GM12878 (cell line): ENCODE measurements at regions not wholly inside any gene's neighbourhood (a gene's known extent, or its start where the extent isn't known, plus 50 kb on each side); places are given as distances from the start of the nearest gene placed in this dataset.

ENCODE experiments used
- ATAC-seq: fragments of 200-7000 bp; cut with Tn5 transposase; 3 replicates; pipeline ENCODE4 v1.9.1; 2020; ENCODE audit warnings: mild to moderate bottlenecking, moderate library complexity
- BruUV-seq: library from RNA; stranded (reverse); fragments of 400-500 nt; replicated peaks from 2 replicates; lab custom pipeline; 2021; lab: Mats Ljungman, UMichigan
- CTCF ChIA-PET: fragments of 300-600 bp; sonication (Branson Sonifier 250); formaldehyde crosslinking; extraction: SDS; loops from one replicate; lab custom pipeline; 2021; ENCODE audit warnings: inconsistent platforms; lab: Yijun Ruan, JAX
- POLR2A ChIA-PET: fragments of 350-600 bp; formaldehyde crosslinking; extraction: SDS; loops from one replicate; lab custom pipeline; 2021; ENCODE audit warnings: inconsistent platforms; lab: Charles Lee
- RAD21 ChIA-PET: fragments of 300-600 bp; sonication (Branson Sonifier 250); formaldehyde crosslinking; loops from one replicate; lab custom pipeline; 2023; ENCODE audit warnings: antibody characterized with exemption; ENCODE audit not compliant: unreplicated experiment; lab: Charles Lee
- SMC1A ChIA-PET: fragments of 300-600 bp; sonication (Branson Sonifier 250); formaldehyde crosslinking; loops from one replicate; lab custom pipeline; 2023; ENCODE audit not compliant: unreplicated experiment, uncharacterized antibody; lab: Charles Lee
- DNase-seq: peaks from one replicate; pipeline ENCODE4 v3.0.0-alpha.2; 2011; ENCODE audit warnings: low read depth, low spot score
- FAIRE-seq: peaks from 3 replicates; lab custom pipeline; 2011; peaks lifted over from hg19 to GRCh38; lab: Jason Lieb, UNC
- H2AFZ ChIP-seq: 2 replicates; pipeline ENCODE4 v1.6.0; 2011; ENCODE audit warnings: low read depth, low read length, control low read depth; ENCODE audit not compliant: control insufficient read depth
- H3K27ac ChIP-seq: 2 replicates; pipeline ENCODE4 v1.5.1; 2011; ENCODE audit warnings: control low read depth; ENCODE audit not compliant: control insufficient read depth, insufficient read depth
- H3K27me3 ChIP-seq, 2 experiments: replicated peaks in 1 of 2; 2 replicates each; pipeline versions ENCODE4 v1.6.0 to v1.6.1; 2011; ENCODE audit warnings: low read length in 1 of 2; ENCODE audit not compliant: control insufficient read depth in 2 of 2, insufficient read depth in 2 of 2
- H3K36me3 ChIP-seq, 2 experiments: 2 replicates each; pipeline ENCODE4 v1.5.1; 2011; ENCODE audit warnings: low read length in 1 of 2; ENCODE audit not compliant: control insufficient read depth in 2 of 2, insufficient read depth in 2 of 2
- H3K4me1 ChIP-seq: 2 replicates; pipeline ENCODE4 v1.6.1; 2011; ENCODE audit warnings: mild to moderate bottlenecking, low read length, moderate library complexity, mixed read lengths; ENCODE audit not compliant: control insufficient read depth, insufficient read depth
- H3K4me2 ChIP-seq: 2 replicates; pipeline ENCODE4 v1.6.0; 2011; ENCODE audit warnings: control low read depth; ENCODE audit not compliant: control insufficient read depth, insufficient read depth
- H3K4me3 ChIP-seq: fragments of 200-600 bp; sonication (generic); 2 replicates; pipeline ENCODE4 v1.5.1; 2016
- H3K79me2 ChIP-seq: 2 replicates; pipeline ENCODE4 v1.6.0; 2011; ENCODE audit warnings: low read length; ENCODE audit not compliant: control insufficient read depth, insufficient read depth
- H3K9ac ChIP-seq: 2 replicates; pipeline ENCODE4 v1.8.0; 2011; ENCODE audit warnings: low read length, control low read depth, mixed read lengths; ENCODE audit not compliant: control insufficient read depth, insufficient read depth
- H3K9me3 ChIP-seq: replicated peaks from 3 replicates; pipeline ENCODE4 v1.5.1; 2011; ENCODE audit warnings: mild to moderate bottlenecking, low read length; ENCODE audit not compliant: control insufficient read depth, insufficient read depth
- H4K20me1 ChIP-seq: 2 replicates; pipeline ENCODE4 v1.6.0; 2011; ENCODE audit not compliant: control insufficient read depth, insufficient read depth
- CBFB ChIP-seq: IDR thresholded peaks from 2 replicates; pipeline ENCODE4 v1.6.1; 2016; ENCODE audit warnings: antibody characterized with exemption, low read depth
- EGR1 ChIP-seq, 2 experiments: IDR thresholded peaks; 1 replicate in 1 of 2; 2 replicates in 1 of 2; pipeline ENCODE4 v1.6.1; 2011 to 2012; ENCODE audit warnings: low read depth in 2 of 2, low read length in 2 of 2, borderline replicate concordance in 1 of 2, mild to moderate bottlenecking in 1 of 2, moderate library complexity in 1 of 2
- GATAD2B ChIP-seq: fragments of 450-650 bp; conservative IDR thresholded peaks from 2 replicates; pipeline ENCODE4 v1.6.1; 2017; ENCODE audit warnings: low read depth, mild to moderate bottlenecking, moderate library complexity
- LARP7 ChIP-seq: fragments of 450-650 bp; IDR thresholded peaks from 2 replicates; pipeline ENCODE4 v1.6.1; 2017; ENCODE audit warnings: mild to moderate bottlenecking
- NRF1 ChIP-seq: conservative IDR thresholded peaks from 2 replicates; pipeline ENCODE4 v1.6.1; 2011; ENCODE audit warnings: mild to moderate bottlenecking, low read depth, low read length, improper control_type of control experiment
- PAX8 ChIP-seq: fragments of 450-650 bp; IDR thresholded peaks from 2 replicates; pipeline ENCODE4 v1.6.1; 2017; ENCODE audit warnings: mild to moderate bottlenecking, moderate library complexity
- POU2F2 ChIP-seq: IDR thresholded peaks from 3 replicates; pipeline ENCODE4 v1.6.1; 2011; ENCODE audit warnings: low read depth, mild to moderate bottlenecking, low read length, borderline replicate concordance
- RAD21 ChIP-seq: IDR thresholded peaks from 2 replicates; pipeline ENCODE4 v1.6.1; 2011; ENCODE audit warnings: mild to moderate bottlenecking, low read depth, low read length, moderate library complexity; ENCODE audit not compliant: insufficient read depth
- RAD51 ChIP-seq: fragments of 450-650 bp; IDR thresholded peaks from 2 replicates; pipeline ENCODE4 v1.6.1; 2016; ENCODE audit warnings: moderate library complexity, mild to moderate bottlenecking, inconsistent platforms
- RCOR1 ChIP-seq: conservative IDR thresholded peaks from 2 replicates; pipeline ENCODE4 v1.6.1; 2012; ENCODE audit warnings: low read depth, low read length, improper control_type of control experiment
- SIN3A ChIP-seq: IDR thresholded peaks from 2 replicates; pipeline ENCODE4 v1.6.1; 2012; ENCODE audit warnings: low read depth, low read length, improper control_type of control experiment
- SMARCA5 ChIP-seq: fragments of 450-650 bp; IDR thresholded peaks from 2 replicates; pipeline ENCODE4 v1.6.1; 2017; ENCODE audit warnings: mild to moderate bottlenecking
- STAT1 ChIP-seq: fragments of 450-650 bp; conservative IDR thresholded peaks from 2 replicates; pipeline ENCODE4 v1.6.1; 2014; ENCODE audit warnings: antibody characterized with exemption, mild to moderate bottlenecking
- SUPT20H ChIP-seq: IDR thresholded peaks from 2 replicates; pipeline ENCODE4 v1.6.1; 2011; ENCODE audit warnings: low read depth, mild to moderate bottlenecking, low read length, moderate library complexity, borderline replicate concordance; ENCODE audit not compliant: control insufficient read depth
- WGBS: methylation state at CpG from one replicate; pipeline ENCODE4 v1.1.6; 2016; ENCODE audit warnings: low lambda C conversion rate; ENCODE audit not compliant: insufficient replicate concordance, insufficient coverage; ENCODE audit errors: missing lambda C conversion rate; 5-methylcytosine and 5-hydroxymethylcytosine counted together
- in situ Hi-C: fragments of 300-500 bp; cut with MboI; formaldehyde crosslinking; loops from 9 replicates; pipeline ENCODE4 v1.14.3; 2018; ENCODE audit warnings: mixed read lengths
- intact Hi-C: fragments of 100-400 bp; cut with micrococcal nuclease; formaldehyde crosslinking; loops from one replicate; pipeline ENCODE4 v1.14.2; 2022; ENCODE audit not compliant: unreplicated experiment

DNA sequence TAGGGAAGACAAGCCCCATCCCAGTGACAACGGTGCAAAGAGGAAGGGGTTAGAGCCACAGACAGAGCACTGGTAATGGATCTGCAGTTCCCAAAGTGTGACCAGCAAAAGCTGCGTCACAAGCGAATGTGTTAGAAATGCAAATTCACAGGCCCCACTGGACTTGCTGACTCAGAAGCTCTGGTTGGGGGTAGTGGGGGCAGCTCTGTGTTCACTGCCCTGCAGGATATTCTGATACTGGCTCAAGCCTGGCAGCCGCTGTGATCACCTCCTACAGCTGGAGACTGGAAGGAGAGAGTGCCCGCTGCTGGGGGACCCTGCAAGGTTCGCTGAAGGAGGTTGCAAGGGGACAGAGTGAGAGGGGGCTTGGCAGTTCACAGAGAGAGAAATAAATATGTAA is 179.7 kb upstream of the CDH4 start:
- CTCF ChIA-PET, result interaction anchor here (0.6 kb wide), 1 partner anchor 134 kb away, joined by 5 read pairs; no protein-coding TSS in a partner anchor
- no peak overlapping the region for H3K27ac ChIP-seq
- SMC1A ChIA-PET, result no interaction called here
- H2AFZ ChIP-seq, result no peak overlapping the region
- FAIRE-seq (no peak), DNase-seq (no peak), ATAC-seq (no peak)
- no peak overlapping the region for H3K9ac ChIP-seq
- RAD21 ChIA-PET, result no interaction called here
- in situ Hi-C loops (loop anchor here (25.0 kb wide), 1 partner anchor 110 kb away; no protein-coding TSS in a partner anchor), intact Hi-C loops (no loop called here)
- no peaks in the 10 kb centered on the region for H4K20me1 ChIP-seq
- TF ChIP-seq CBFB, result no peak
- TF ChIP-seq EGR1 (IDR thresholded peaks at IDR 0.05; ENCODE audit: borderline replicate concordance in 1 of 2, low read depth in 2 of 2, low read length in 2 of 2), result no peak
- no peak for TF ChIP-seq SMARCA5
- TF ChIP-seq GATAD2B, result no peak
- TF ChIP-seq NRF1, result no peak
- no peak for TF ChIP-seq RAD51
- TF ChIP-seq SIN3A, result no peak
- TF ChIP-seq POU2F2, result no peak
- no peak for TF ChIP-seq SUPT20H
- no peak for TF ChIP-seq PAX8
- no peak for TF ChIP-seq LARP7
- TF ChIP-seq RAD21, result no peak
- no peak for TF ChIP-seq STAT1
- TF ChIP-seq RCOR1, result no peak
- H3K79me2 ChIP-seq, result no peaks in the 10 kb centered on the region
- no peak overlapping the region for H3K4me2 ChIP-seq
- no peaks in the 10 kb centered on the region; the same call in 2 of the 3 replicates for H3K9me3 ChIP-seq
- H3K4me3 ChIP-seq, result no peak overlapping the region
- no TSS peak for BruUV-seq
- H3K27me3 ChIP-seq, result no peaks in the 10 kb centered on the region
- 39% methylated on average over 6 of the region's 6 CpGs for WGBS
- POLR2A ChIA-PET, result no interaction called here
- no peaks in the 10 kb centered on the region for H3K36me3 ChIP-seq
- H3K4me1 ChIP-seq, result no peaks in the 10 kb centered on the region
